Right atrium auricular region (tissue), 2 donors: ENCODE measurements at regions not wholly inside any gene's neighbourhood (a gene's known extent, or its start where the extent isn't known, plus 50 kb on each side); places are given as distances from the start of the nearest gene placed in this dataset.

Experiments used
- DNase-seq: peaks from one replicate; pipeline ENCODE4 v3.0.0-alpha.2; 2019; ENCODE audit warnings: low spot score
- H3K27ac ChIP-seq, 2 donors: fragments of 200-600 bp; sonication (generic); 1 replicate in 1 of 2; 2 replicates in 1 of 2; pipeline ENCODE4 v1.5.1; 2016 to 2019
- H3K27me3 ChIP-seq, 2 donors: fragments of 200-600 bp; sonication (generic); one replicate each; pipeline versions ENCODE4 v1.5.1 to v1.6.0; 2017 to 2019
- H3K36me3 ChIP-seq: fragments of 200-600 bp; sonication (generic); one replicate; pipeline ENCODE4 v1.5.1; 2016
- H3K4me1 ChIP-seq, 2 donors: fragments of 200-600 bp; sonication (generic); one replicate each; pipeline versions ENCODE4 v1.5.1 to v1.6.0; 2017 to 2019
- H3K4me3 ChIP-seq, 2 donors: fragments of 200-600 bp; sonication (generic); 1 replicate in 1 of 2; 2 replicates in 1 of 2; pipeline ENCODE4 v1.5.1; 2017 to 2019; ENCODE audit warnings: mild to moderate bottlenecking in 1 of 2, moderate library complexity in 1 of 2
- H3K9me3 ChIP-seq, 2 donors: fragments of 200-600 bp; sonication (generic); one replicate each; pipeline ENCODE4 v1.5.1; 2019
- TF ChIP-seq, protein P1 (sequence below), 2 donors: fragments of 200-600 bp; sonication (generic); IDR thresholded peaks; one replicate each; pipeline ENCODE4 v1.5.1; 2019; ENCODE audit warnings: antibody characterized with exemption in 2 of 2

- Histone ChIP-seq H3K4me1 (no peaks in the 10 kb centered on the region), H3K27ac (no peak overlapping the region), H3K36me3 (no peaks in the 10 kb centered on the region), H3K4me3 (no peak overlapping the region), H3K27me3 (no peaks in the 10 kb centered on the region), H3K9me3 (no peaks in the 10 kb centered on the region)
- TF ChIP-seq, protein P1, sequence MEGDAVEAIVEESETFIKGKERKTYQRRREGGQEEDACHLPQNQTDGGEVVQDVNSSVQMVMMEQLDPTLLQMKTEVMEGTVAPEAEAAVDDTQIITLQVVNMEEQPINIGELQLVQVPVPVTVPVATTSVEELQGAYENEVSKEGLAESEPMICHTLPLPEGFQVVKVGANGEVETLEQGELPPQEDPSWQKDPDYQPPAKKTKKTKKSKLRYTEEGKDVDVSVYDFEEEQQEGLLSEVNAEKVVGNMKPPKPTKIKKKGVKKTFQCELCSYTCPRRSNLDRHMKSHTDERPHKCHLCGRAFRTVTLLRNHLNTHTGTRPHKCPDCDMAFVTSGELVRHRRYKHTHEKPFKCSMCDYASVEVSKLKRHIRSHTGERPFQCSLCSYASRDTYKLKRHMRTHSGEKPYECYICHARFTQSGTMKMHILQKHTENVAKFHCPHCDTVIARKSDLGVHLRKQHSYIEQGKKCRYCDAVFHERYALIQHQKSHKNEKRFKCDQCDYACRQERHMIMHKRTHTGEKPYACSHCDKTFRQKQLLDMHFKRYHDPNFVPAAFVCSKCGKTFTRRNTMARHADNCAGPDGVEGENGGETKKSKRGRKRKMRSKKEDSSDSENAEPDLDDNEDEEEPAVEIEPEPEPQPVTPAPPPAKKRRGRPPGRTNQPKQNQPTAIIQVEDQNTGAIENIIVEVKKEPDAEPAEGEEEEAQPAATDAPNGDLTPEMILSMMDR (IDR thresholded peaks at IDR 0.05), result no peak
- DNase-seq, result no peak
Observed at GRCh38 chr2:120612931-120613330, 122.7 kb upstream of the GLI2 start.

GRCh38 chr2:120613742-120614571, 121.7 kb upstream of the GLI2 start:
- no peaks in the 10 kb centered on the region for H3K4me1 ChIP-seq
- no peaks in the 10 kb centered on the region for H3K27me3 ChIP-seq
- no peak overlapping the region for H3K27ac ChIP-seq
- DNase-seq, result no peak
- no peaks in the 10 kb centered on the region for H3K9me3 ChIP-seq
- no peaks in the 10 kb centered on the region for H3K36me3 ChIP-seq
- no peak overlapping the region for H3K4me3 ChIP-seq
- TF ChIP-seq, protein P1 (IDR thresholded peaks at IDR 0.05), result no peak

GRCh38 chr2:120614901-120615300, 120.8 kb upstream of the GLI2 start:
- no peaks in the 10 kb centered on the region for H3K36me3 ChIP-seq
- no peak for DNase-seq

DNA sequence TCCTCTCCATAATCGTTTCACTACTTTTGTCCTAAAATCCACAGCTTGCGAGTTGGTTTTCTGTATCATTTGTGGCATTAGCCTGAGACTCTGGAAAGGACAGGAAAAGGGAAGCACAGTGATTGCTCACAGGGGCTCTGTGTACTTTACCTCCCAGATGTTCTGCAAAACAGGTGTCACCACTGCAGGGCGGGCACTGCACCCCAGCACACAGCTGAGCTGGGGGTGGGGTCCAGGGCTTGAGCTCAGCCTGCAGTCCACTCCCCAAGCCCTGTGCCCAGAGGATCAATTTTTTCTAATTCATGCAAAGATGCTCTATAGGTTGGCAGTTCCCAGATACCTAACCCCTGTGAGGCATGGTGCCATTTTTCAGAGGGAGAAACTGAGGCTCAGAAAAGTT, 119.4 kb upstream of the GLI2 start:
- no peak for DNase-seq
- no peak overlapping the region for H3K4me3 ChIP-seq

More at GRCh38 chr2:120614901-120615300, 120.8 kb upstream of the GLI2 start:
- Histone ChIP-seq H3K4me3 (no peak overlapping the region), H3K27ac (no peak overlapping the region), H3K9me3 (no peaks in the 10 kb centered on the region), H3K4me1 (no peaks in the 10 kb centered on the region), H3K27me3 (no peaks in the 10 kb centered on the region)
- TF ChIP-seq, protein P1 (IDR thresholded peaks at IDR 0.05), result no peak

DNA sequence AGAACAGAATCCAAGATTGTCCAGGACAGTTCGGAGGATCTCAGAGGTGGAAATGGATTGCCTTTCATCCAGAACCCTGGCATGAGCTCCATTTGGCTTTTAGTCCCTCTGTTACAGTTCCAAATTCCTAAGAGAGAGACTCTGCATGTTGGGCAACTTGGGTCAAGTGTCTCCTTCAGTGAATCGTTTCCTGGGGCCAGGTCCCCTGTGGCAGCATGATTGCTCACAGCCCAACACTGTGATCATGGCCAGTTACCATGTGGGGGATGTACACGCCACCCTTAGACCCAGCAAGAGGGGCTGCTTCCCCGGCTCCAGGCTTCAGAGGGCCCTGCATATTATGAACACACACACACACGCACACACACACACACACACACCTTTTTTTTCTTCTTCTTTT, 118.6 kb upstream of the GLI2 start:
- H3K27me3 ChIP-seq, result no peaks in the 10 kb centered on the region
- DNase-seq, result no peak
- no peak overlapping the region for H3K27ac ChIP-seq
- no peaks in the 10 kb centered on the region for H3K4me1 ChIP-seq
- TF ChIP-seq, protein P1 (IDR thresholded peaks at IDR 0.05), result no peak
- no peak overlapping the region for H3K4me3 ChIP-seq
- no peaks in the 10 kb centered on the region for H3K36me3 ChIP-seq
- no peaks in the 10 kb centered on the region for H3K9me3 ChIP-seq

More for the DNA sequence above, 119.4 kb upstream of the GLI2 start:
- no peaks in the 10 kb centered on the region for H3K36me3 ChIP-seq
- no peaks in the 10 kb centered on the region for H3K4me1 ChIP-seq
- H3K9me3 ChIP-seq, result no peaks in the 10 kb centered on the region
- H3K27me3 ChIP-seq, result no peaks in the 10 kb centered on the region
- TF ChIP-seq, protein P1 (IDR thresholded peaks at IDR 0.05), result no peak
- no peak overlapping the region for H3K27ac ChIP-seq

- H3K27me3 ChIP-seq, result no peaks in the 10 kb centered on the region
- DNase-seq, result no peak
- TF ChIP-seq, protein P1 (IDR thresholded peaks at IDR 0.05), result no peak
- no peaks in the 10 kb centered on the region for H3K4me1 ChIP-seq
- no peak overlapping the region for H3K27ac ChIP-seq
- no peaks in the 10 kb centered on the region for H3K36me3 ChIP-seq
- H3K4me3 ChIP-seq, result no peak overlapping the region
- H3K9me3 ChIP-seq, result no peaks in the 10 kb centered on the region
Observed at GRCh38 chr2:120618830-120619229, 116.8 kb upstream of the GLI2 start.
